ENCODE measurements at regions not wholly inside any gene's neighbourhood (a gene's known extent, or its start where the extent isn't known, plus 50 kb on each side); places are given as distances from the start of the nearest gene placed in this dataset.

DNA sequence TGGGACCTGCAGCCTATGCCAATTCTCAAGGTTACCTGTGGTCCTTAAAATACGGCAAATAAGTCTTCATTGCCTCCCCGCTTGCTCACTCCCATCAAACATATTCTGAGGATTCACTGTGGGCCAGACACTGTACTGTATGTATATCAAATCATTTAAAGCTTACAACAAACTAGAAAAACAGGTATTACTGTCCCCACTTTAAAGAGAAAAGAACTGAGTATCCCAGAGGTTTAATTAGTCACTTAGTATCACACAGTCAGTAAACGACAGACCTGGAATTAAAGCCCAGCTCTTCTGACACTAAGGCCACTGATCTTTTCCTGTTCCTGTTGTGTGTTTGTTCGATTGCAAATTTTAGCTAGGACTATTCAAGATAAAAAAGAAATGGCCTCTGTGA lies 248.2 kb downstream of the ACTL7B start:
- ATAC-seq (no peak), DNase-seq (no peak)

DNA sequence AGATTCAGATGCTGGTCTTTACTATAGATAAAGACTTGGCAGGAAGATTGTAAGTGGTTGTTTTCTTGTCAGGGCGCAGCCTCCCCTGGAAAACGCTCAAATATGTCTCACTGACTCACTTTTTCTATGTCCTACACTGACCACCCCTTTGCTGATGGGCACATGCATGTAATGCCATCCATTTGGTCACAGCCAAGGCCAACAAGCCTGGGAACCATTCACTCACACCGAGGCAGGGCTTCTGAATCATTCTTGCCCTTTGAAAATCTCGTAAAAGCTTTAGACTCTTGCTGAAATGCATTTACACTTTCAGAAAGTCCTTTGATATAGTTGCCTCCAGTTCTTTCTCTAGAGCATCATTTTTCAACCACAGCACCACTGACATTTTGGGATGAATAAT lies 249.4 kb downstream of the ACTL7B start:
- no peak for ATAC-seq
- DNase-seq, result no peak

DNA sequence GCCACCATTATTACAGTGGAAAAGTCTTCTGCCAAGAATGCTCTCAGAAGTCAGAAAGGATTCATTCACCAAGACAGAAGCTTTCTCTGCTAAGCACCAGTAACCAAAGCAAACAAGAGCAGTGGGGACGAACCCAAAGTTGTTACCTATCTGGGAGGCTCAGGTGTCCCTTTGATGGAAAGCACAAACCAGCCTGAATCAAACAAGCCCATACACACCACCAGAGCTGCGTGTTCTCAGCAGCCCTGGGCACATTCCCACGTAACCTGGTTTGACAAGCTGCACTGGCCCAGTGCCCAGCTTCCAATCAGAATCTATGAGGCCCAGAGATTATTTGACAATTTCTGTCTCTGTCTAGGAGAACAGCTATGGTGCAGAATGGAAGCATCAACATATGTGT lies 252.6 kb downstream of the ACTL7B start:
- ATAC-seq (no peak), DNase-seq (no peak)

DNA sequence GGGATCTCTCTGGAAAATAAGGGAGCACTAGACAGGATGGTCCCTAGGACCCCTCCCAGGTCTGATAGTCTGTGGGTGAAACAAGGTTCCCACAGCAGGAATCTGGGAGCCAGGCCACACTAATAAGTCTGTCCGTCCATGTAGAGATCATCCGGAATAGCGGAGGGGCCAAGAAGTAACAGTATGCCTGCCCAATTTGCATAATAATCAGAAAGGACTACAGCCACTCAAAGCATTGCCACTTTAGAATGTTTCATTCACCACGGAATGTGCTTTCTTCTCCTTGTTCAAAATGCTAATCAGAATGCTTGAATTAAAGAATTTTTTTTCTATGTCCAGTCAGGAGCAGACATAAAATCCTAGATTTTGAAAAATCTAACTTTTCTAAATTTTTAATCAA lies 254.9 kb downstream of the ACTL7B start:
- DNase-seq (no peak), ATAC-seq (no peak)

DNA sequence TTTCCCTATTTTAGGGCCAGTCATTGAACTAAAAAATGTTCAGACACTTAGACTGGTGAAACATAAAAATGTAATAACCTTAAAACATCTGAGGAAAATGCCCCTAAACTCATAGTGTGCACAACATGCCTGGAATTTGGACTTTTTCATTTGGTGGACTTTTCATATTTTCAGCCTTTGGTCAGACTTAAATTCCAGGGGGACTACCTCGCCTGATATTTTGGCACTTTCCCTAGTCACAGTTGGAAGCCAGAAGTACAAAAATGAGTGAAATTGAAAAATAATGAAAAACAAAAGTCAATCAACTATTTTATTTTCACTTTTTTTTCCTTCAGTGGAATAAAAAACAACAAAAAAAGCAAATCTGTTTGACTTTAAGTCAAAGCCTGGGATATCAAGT lies 256.2 kb downstream of the ACTL7B start:
- DNase-seq (no peak), ATAC-seq (no peak)

DNA sequence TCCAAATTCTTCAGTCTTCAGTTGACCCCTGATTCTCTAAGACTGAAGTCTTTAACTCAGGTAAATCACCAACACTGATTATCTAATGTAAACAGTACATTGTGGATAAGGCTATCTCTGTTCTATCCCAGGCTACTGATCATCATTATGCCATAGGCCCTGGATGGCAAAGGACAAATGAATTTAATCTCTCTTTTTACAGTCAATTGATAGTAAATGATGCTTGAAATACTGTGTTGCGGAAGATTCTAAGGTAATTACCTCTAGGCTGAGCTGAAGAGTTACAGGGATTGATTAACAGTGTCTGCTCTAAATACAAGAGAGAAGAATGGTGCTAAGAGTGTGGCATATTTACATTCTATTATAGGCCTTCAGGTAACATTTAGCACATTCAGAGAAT lies 264.7 kb downstream of the ACTL7B start:
- no peak for ATAC-seq
- DNase-seq, result no peak

DNA sequence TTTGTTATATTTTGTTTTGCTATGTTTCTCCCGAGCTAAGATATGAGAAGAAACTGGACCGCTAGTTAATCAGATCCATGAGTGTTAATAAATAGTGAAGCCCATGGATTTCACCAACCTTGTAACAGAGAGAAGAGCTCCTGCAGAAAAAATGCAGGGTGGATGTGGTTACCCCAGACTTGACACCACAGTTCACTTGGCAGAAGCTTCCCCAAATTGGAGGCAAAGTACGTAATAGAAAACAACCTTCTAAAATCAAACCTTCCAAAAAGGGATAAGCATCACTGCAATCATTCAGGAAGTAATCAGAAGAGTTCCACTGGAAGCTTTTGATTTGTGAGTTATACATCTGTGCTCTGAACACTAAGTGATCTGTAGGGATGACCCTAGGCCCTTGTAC lies 267.5 kb downstream of the ACTL7B start:
- DNase-seq (no peak), ATAC-seq (no peak)

DNA sequence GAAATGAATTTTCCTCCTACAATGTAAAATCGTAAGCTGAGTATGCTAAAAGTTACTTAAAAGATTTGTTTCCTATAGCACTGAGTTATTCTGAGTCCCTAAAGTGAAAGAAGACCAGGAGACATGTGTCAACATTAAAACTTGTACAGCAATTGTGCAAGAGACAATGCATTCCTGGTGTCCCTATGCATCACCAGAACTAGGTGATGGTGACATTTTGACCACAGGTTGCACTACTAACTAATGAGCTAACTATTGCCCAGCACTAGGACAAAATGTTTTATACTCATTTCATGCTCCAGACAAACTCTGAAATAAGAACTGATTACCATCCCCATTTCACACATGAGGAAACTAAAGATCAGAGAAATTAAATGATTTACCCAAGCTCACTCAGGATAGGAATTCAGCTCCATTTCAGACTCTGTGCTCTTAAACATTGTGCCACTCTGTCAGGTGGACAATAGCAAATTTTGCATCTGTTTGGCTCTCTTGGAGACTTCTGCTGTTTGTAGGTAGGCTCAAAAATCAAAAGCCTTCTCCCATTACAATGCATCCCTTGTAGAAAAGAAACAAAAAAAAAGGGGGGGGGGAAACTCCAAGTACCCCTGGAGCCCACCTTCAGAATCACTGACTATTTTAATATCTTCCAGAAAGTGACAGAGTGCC lies 269.2 kb downstream of the ACTL7B start:
- DNase-seq, result no peak

DNA sequence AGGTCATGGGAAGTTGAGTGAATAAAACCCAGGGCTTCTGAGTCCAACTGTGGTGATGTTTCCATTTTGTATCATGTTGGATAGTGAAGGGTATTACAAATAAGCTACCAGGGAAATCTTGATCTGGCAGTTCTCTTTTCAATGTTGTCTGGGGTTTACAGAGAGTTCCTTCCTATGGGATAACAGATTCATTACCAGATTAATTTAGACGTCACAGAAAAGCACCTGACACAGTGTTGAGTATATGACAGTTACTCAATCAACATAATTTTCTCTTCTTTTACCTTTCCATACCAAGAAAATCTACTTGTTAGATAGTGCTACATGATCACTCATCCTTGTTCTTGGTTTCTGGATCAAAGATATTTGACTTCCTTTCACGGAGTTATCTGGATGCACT lies 270.9 kb downstream of the ACTL7B start:
- DNase-seq (no peak), ATAC-seq (no peak)

More for the DNA sequence above, 269.2 kb downstream of the ACTL7B start:
- ATAC-seq, result no peak

DNA sequence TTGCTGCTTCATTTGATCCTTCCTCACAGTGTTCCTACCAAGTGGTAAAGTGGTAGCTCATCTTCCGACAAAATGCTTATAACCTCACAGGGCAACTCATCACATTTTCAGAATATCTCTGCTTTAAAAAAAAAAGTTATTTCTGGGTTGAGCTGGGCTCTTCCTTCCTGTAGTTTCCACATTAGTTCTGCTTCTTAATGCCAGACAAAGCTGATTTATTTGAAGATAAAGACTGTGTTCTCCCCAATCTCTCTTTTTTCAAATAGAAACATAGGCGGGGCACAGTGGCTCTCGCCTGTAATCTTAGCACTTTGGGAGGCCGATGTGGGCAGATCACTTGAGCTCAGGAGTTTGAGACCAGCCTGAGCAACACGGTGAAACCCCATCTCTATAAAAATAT lies 273.1 kb downstream of the ACTL7B start:
- no peak for ATAC-seq
- DNase-seq, result no peak

DNA sequence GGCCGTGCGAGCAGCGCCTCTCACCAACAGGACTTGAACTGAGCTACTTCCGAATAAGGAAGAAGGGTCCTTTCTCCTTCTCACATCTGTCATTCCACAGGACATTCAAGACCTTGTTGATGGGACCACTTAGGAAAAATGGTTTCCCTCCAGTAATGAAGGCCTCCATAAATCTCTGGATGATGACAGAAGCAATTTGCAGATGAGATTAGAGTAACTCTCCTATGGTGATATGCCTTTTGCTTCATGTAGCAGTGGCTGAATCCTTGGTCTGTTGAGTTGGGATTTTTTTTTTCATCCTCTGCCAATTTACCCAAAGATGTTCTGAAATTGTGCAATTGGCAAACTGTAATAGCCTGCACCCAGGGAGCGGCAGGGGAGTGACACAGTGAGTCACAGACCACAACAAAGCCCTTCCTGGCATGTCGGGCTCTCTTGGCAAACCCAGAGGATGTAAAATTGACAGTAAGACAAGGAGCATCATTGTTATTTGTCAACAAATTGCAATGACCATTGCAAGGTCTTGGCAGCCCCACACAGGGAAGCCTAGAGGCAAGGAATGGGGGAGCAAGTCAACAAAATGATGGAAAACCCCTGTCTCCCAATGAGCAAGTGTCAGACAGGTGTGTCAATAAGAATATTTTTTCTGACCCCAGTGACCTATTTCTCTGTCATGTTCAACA lies 275.9 kb downstream of the ACTL7B start:
- DNase-seq, result no peak
- ATAC-seq, result no peak

DNA sequence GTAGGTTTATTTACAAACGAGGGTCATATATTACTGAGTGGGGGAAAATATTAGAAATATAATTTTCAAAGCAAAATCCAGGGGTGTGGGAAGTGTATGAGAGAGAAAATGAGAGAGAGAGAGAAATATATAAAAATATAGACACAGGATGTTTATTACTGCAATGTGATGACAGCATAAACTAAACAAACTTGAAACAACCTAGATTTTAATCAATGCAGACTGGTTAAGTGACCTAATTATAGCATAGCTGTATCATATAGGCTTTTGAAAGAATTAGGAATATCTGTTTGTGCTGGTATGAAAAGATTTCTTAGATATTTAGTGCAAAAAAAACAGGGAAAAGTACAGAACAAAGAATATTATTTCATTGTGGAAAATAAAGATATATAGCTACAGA lies 280.5 kb downstream of the ACTL7B start:
- DNase-seq, result no peak
- no peak for ATAC-seq

DNA sequence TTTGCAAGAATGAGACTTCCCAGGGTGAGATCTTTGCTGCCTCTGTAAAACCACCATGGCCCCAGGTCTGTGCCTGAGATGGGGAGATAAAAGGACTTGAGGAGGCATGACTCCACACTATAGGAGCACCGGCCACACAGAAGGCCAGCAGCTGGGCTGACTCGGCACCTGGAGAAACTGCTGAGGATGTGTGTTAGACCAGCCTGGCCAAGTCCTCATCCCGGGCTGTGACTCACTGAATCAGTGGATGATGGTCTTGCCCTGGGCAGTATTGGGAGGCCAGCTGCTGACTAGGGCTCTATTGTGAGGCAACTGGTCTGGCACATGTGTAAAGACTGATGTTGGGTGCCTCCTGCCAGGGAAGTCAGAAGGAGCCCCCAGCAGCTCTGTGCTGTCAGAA lies 286.2 kb downstream of the ACTL7B start:
- no peak for ATAC-seq
- DNase-seq, result no peak

DNA sequence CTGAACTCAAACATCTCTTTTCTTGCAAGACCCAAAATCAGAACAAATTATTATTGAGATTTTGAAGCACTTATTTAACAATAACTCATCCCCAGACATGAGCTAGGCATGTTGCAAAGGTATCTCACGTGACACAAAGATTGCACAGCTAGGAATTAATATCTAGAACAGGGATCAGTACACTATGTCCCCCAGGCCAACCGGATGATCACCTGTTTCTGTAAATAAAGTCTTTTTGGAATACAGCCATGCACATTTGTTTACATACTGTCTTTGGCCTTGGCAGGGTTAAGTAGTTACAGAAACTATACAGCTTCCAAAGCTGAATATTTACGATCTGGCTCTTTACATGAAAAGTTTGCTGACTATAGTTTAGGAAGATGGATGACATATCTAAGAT lies 287.7 kb downstream of the ACTL7B start:
- DNase-seq (no peak), ATAC-seq (no peak)

DNA sequence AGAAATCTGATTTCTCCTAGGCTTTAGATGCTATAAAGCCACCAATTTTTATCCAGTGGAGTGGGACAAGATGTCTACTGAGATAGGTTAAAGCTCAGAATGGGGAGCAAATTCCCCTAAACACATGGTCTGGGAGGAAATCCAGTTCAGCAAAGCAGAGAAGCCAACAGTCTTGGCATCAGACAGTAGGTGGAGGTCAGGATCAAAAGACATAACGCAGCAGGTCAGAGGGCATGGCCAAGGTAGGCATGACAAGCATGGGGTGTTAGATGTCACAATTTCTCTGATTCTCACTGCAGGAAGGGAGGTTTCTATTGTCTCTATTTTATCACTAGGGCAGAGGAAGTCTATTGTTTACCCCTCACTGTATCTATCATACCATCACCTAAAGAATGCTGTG lies 288.2 kb downstream of the ACTL7B start:
- no peak for ATAC-seq
- no peak for DNase-seq

DNA sequence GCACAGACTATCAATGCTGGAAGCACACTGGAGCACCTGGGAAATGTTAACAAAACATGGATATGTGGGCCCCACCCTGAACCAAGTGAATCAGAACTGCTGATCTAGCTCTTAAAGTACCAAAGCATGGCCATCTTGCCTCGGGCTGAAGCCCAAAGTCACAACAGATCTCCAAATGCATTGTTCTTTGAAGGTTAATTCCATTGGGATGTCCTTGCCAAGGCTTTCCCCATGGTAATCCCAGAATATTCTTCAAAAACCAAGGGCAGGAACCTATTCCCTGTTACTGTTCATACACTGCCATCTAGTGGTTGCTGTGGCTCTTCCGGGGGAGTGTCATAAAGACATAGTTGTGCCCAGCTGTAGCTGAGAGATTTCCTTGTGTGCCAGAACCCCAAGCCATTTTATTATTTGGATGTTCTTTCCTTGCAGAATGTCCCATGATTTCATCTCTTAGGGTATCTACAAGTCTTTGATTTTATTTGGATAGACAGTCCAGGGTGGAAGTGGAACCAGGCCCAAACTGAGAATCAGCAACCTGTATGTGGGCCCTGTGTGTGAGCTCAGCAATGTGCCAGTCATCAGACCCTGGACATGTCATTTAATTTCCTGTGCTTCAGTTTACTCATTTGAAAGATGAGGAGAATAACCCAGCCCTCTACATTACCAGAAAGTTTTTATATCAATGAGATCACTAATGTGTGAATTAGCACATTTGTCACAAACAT lies 290.0 kb downstream of the ACTL7B start:
- DNase-seq, result no peak
- no peak for ATAC-seq

DNA sequence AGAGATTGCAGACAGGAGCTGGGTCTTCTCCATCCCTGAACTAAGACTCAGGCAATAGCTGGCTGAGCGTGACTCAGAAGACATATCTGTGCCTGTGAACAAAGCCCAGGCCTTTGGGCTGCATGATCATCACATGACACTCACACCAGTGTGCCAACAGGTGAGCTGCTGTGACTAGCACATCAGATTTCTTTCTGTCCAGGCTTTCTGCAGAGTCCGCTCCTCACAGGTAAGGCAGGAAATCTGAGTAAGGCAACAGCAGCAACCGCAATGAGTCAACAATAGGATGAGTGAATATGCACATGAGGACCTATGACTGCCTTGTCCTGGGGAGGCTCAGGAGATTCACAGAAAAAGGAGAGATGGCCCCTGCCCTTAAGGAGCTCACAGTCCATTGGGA lies 293.6 kb downstream of the ACTL7B start:
- DNase-seq, result no peak
- ATAC-seq, result no peak

DNA sequence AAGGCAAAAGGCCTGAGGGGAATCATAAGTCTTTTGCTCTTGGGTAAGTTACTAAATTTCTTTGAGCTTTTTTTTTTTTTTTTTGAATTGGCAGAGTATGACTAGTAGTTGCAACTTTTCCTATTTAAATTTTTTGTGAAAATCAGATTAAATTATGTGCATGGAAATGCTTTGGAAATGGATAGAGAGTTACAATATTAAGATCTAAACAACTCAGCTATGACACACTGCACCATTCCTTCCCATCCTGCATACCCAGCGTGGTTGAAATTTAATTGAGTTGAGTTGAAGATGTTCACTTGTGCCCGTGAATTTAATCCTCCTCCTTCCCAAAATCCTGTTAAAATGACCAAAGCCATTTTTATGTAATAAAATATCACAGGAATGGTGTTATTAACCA lies 296.4 kb downstream of the ACTL7B start:
- no peak for ATAC-seq
- no peak for DNase-seq

DNA sequence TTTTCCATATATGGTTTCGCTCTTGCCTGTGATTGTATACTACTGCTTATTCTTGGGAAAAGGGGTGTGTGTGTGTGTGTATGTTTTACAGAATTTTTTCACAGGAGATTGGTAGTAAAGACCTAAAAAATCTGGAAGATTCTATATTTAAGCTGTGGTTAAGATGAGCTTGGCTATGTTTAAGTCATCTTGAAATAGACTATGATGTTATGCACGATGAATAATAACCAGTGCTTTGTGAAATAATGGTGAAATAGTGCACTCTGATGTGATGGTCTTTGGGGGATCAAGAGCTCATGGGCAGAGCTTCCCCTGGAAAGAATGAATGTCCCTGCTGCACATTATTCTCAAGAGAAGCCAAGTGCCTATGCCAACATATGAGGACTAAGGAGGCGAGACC lies 301.0 kb downstream of the ACTL7B start:
- ATAC-seq, result no peak
- DNase-seq, result no peak

DNA sequence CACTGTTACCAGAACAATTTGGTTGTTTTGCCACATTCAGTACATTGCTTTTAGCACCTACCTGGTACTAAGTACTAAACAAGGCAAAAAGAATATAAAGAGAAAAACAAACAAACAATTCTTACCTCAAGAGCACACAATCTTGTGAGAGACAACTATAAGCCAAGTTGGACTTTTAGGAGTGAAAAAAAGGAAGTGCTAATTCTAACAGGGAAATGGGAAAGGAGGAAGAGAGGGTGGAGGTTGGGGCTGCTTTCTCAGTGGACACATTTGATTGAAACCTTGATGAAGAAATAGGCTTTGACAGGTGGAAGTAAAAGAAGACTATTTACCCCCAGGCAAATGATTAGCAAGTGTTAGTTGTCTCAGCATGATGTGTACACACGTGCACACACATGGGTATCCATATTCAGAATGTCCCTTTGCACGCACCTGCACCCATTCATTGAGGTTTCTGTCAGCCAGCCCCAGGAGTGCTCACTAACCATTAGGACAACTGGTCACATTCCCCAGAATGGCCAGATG lies 302.6 kb downstream of the ACTL7B start:
- DNase-seq, result no peak
- ATAC-seq, result no peak

DNA sequence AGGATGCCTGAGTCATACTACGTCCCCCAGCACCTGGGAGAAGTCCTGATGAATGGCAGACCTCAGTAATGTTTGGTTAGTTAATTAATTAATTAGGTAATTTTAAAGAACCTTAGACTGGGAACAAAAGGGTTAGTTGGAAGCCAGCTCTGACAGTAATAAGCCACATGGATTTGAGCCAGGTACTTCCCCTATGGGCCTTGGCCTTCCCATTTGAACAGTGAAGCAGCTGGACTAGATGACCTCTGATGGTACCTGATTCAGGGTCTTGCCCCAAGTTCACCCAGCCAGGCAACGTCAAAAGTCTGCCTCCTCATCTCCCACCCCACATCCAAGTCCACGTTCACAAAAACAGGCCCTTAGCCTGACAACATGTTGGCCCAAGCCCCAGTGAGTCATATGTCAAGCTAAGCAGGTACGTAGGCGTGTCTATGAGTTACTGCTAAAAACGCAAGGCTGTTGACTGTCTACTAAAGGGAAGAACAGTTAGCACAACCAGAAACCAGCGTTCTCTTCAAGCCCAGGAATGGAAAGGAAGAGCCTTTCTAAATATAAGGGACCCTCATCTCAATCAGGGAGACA lies 303.2 kb downstream of the ACTL7B start:
- DNase-seq (no peak), ATAC-seq (no peak)

DNA sequence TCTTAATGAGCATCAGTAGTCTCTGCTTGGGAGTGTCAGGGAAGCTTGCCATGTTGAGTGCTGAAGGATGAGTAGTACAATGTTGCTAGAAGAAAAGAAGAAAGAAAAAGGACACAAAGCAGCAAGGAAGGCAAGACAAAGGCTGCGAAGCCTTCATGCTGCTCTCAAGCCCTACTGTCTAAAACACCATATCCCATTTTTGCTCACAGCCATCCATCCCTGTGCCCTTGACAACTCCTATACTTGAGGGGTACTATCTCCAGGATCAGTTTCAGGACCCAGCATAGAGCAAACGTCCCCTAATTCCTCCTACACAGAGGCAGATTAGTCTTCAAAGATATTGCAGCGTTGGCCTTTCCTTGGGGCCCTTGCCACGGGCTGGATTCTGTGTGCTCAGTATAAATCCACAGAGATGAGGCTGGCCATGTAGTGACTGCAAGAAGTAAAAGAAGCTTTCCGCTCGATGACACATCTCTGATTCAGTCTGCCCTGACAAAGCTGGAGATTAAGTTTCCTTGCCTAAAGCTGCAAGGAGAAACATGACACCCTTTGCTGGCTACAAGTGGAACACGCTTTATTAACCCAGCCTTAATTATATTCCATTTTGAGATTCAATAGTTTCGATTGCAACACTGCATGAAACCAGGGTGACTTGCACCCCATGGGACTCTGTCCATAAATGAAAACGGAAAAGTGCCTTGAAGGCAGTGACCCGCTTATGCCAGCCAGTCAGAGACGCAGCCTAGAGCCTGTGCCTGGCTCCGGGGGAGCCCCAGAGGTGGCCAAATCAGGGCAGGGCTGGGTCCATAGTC lies 304.6 kb downstream of the ACTL7B start:
- ATAC-seq, result no peak
- no peak for DNase-seq

Data from stimulated activated naive CD8-positive, alpha-beta T cell treated with anti-CD3 and anti-CD28 coated beads, Interleukin-15, Interleukin-2, amounts not matched to agents 100 U/mL and 50 U/mL, for 24 hours (primary cell).